Endodermal cell (in vitro differentiated cells): ENCODE measurements at regions not wholly inside any gene's neighbourhood (a gene's known extent, or its start where the extent isn't known, plus 50 kb on each side); places are given as distances from the start of the nearest gene placed in this dataset.
"Not testable (repeated sequence)": the region's sequence is repeated elsewhere in the genome, so short reads cannot be mapped to it uniquely, and the experiment has no call there.

ENCODE experiments used
- DNase-seq: peaks from one replicate; pipeline ENCODE4 v3.0.0-alpha.2; 2017
- H3K27ac ChIP-seq: 2 replicates; pipeline ENCODE4 v1.5.1; 2013; ENCODE audit warnings: mild to moderate bottlenecking, low read depth, low read length, moderate library complexity
- H3K27me3 ChIP-seq: 2 replicates; pipeline ENCODE4 v1.6.1; 2013; ENCODE audit warnings: mild to moderate bottlenecking, low read length, moderate library complexity; ENCODE audit not compliant: insufficient read depth, control insufficient read depth, poor library complexity, severe bottlenecking
- H3K36me3 ChIP-seq: 2 replicates; pipeline ENCODE4 v1.7.0; 2013; ENCODE audit warnings: mild to moderate bottlenecking, low read length, moderate library complexity; ENCODE audit not compliant: control insufficient read depth, insufficient read depth
- H3K4me1 ChIP-seq: one replicate; pipeline ENCODE4 v1.7.0; 2013; ENCODE audit warnings: low read length; ENCODE audit not compliant: control insufficient read depth, insufficient read depth
- H3K4me3 ChIP-seq: 2 replicates; pipeline ENCODE4 v1.5.1; 2013; ENCODE audit warnings: mild to moderate bottlenecking, low read length, moderate library complexity
- H3K9ac ChIP-seq: 2 replicates; pipeline ENCODE4 v1.6.1; 2013; ENCODE audit warnings: mild to moderate bottlenecking, low read length, moderate library complexity; ENCODE audit not compliant: poor library complexity, severe bottlenecking; ENCODE audit errors: extremely low read depth
- H3K9me3 ChIP-seq: 2 replicates; pipeline ENCODE4 v1.6.1; 2013; ENCODE audit warnings: mild to moderate bottlenecking, low read length, moderate library complexity; ENCODE audit not compliant: control insufficient read depth
- H3K27ac Mint-ChIP-seq: 2 replicates; pipeline ENCODE4 v1.8.0; 2020; ENCODE audit warnings: mixed read lengths
- H3K27me3 Mint-ChIP-seq: 2 replicates; pipeline ENCODE4 v1.8.0; 2021; ENCODE audit warnings: mild to moderate bottlenecking, mixed read lengths; ENCODE audit not compliant: insufficient read depth
- H3K36me3 Mint-ChIP-seq: 2 replicates; pipeline ENCODE4 v1.8.0; 2020; ENCODE audit warnings: low read depth, mixed read lengths
- H3K4me1 Mint-ChIP-seq: 2 replicates; pipeline ENCODE4 v1.8.0; 2020; ENCODE audit warnings: mixed read lengths
- H3K4me3 Mint-ChIP-seq: 2 replicates; pipeline ENCODE4 v1.8.0; 2020; ENCODE audit warnings: mild to moderate bottlenecking, moderate library complexity, mixed read lengths
- H3K9me3 Mint-ChIP-seq: 2 replicates; pipeline ENCODE4 v1.8.0; 2020; ENCODE audit warnings: mild to moderate bottlenecking, mixed read lengths
- CTCF ChIP-seq: fragments of 200-600 bp; sonication (generic); conservative IDR thresholded peaks from 2 replicates; pipeline ENCODE4 v1.5.0; 2021; ENCODE audit warnings: antibody characterized with exemption, mild to moderate bottlenecking
- WGBS, 2 experiments: methylation state at CpG; one replicate each; pipeline versions ENCODE4 v1.1.5 to v1.1.7; 2013; ENCODE audit warnings: missing lambda C conversion rate in 2 of 2, mixed read lengths in 1 of 2; ENCODE audit not compliant: insufficient coverage in 1 of 2, insufficient read length in 1 of 2; 5-methylcytosine and 5-hydroxymethylcytosine counted together

GRCh38 chr22:48757581-48757980, 1070.1 kb downstream of the BRD1 start:
- Mint-ChIP-seq H3K27ac (no peak overlapping the region), H3K4me3 (no peak overlapping the region), H3K36me3 (no peaks in the 10 kb centered on the region), H3K4me1 (no peaks in the 10 kb centered on the region), H3K27me3 (peaks cover 2% of the 10 kb centered on the region), H3K9me3 (no peaks in the 10 kb centered on the region)
- H3K27ac ChIP-seq: no peak overlapping the region
- H3K9ac ChIP-seq: no peak overlapping the region
- peak; percentile 25 for DNase-seq
- H3K27me3 ChIP-seq: no peaks in the 10 kb centered on the region
- H3K4me3 ChIP-seq: no peak overlapping the region
- TF ChIP-seq CTCF: no peak
- no peaks in the 10 kb centered on the region for H3K36me3 ChIP-seq
- WGBS, 2 experiments: 93 to 100% methylated on average over 1 to 7 of the region's 7 CpGs
- H3K4me1 ChIP-seq: no peaks in the 10 kb centered on the region
- no peaks in the 10 kb centered on the region for H3K9me3 ChIP-seq

DNA sequence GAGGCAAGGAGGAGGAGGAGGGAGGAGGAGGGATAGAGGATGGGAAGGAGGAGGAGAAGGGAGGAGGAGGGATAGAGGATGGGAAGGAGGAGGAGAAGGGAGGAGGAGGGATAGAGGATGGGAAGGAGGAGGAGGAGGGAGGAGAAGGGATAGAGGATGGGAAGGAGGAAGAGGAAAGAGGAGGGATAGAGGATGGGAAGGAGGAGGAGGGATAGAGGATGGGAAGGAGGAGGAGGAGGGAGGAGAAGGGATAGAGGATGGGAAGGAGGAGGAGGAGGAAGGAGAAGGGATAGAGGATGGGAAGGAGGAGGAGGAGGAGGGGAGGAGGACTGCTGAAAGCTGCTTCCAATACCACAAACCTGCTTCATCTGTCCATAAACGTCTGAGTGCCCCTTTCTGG, 1070.5 kb downstream of the BRD1 start:
- not testable (repeated sequence) for H3K27ac ChIP-seq, H3K36me3 ChIP-seq, H3K9me3 Mint-ChIP-seq, H3K9me3 ChIP-seq, H3K27me3 ChIP-seq, DNase-seq, H3K4me1 ChIP-seq, H3K36me3 Mint-ChIP-seq, H3K4me3 Mint-ChIP-seq, H3K4me1 Mint-ChIP-seq, H3K9ac ChIP-seq, H3K27ac Mint-ChIP-seq, H3K4me3 ChIP-seq, H3K27me3 Mint-ChIP-seq
- WGBS, 2 experiments: 65 to 86% methylated on average over 1 of the region's 1 CpG

- no peaks in the 10 kb centered on the region for H3K4me1 Mint-ChIP-seq
- H3K27ac Mint-ChIP-seq: no peak overlapping the region
- H3K36me3 Mint-ChIP-seq: no peaks in the 10 kb centered on the region
- H3K27me3 Mint-ChIP-seq: peaks cover 2% of the 10 kb centered on the region
- H3K4me3 Mint-ChIP-seq: no peak overlapping the region
- peak; percentile 35 for DNase-seq
- Histone ChIP-seq H3K36me3 (no peaks in the 10 kb centered on the region), H3K27ac (no peak overlapping the region), H3K4me1 (no peaks in the 10 kb centered on the region), H3K4me3 (no peak overlapping the region), H3K9me3 (no peaks in the 10 kb centered on the region), H3K9ac (no peak overlapping the region), H3K27me3 (no peaks in the 10 kb centered on the region)
- H3K9me3 Mint-ChIP-seq: no peaks in the 10 kb centered on the region
- TF ChIP-seq CTCF: no peak
- 89% methylated on average over 17 to 32 of the region's 32 CpGs for WGBS, 2 experiments
Measured at GRCh38 chr22:48756146-48757111, 1071.2 kb downstream of the BRD1 start.
